Endothelial cell of umbilical vein (primary cell): ENCODE measurements at regions not wholly inside any gene's neighbourhood (a gene's known extent, or its start where the extent isn't known, plus 50 kb on each side); places are given as distances from the start of the nearest gene placed in this dataset.

Source experiments
- BruUV-seq: library from RNA; stranded (reverse); fragments of 400-500 nt; replicated peaks from 2 replicates; lab custom pipeline; 2021; lab: Mats Ljungman, UMichigan
- CTCF ChIA-PET: fragments of 300-600, 350-600 bp; sonication (Branson Sonifier 250); formaldehyde crosslinking; loops from one replicate; lab custom pipeline; 2021; ENCODE audit warnings: antibody characterized with exemption, inconsistent platforms; lab: Charles Lee
- POLR2A ChIA-PET: fragments of 300-600, 350-600 bp; sonication (Branson Sonifier 250); formaldehyde crosslinking; loops from one replicate; lab custom pipeline; 2021; ENCODE audit warnings: antibody characterized with exemption, inconsistent platforms; lab: Charles Lee
- DNase-seq: peaks from one replicate; pipeline ENCODE4 v3.0.0-alpha.2; 2011; ENCODE audit warnings: low read depth, low spot score
- FAIRE-seq: peaks from 2 replicates; lab custom pipeline; 2011; peaks lifted over from hg19 to GRCh38; lab: Jason Lieb, UNC
- H2AFZ ChIP-seq: 2 replicates; pipeline ENCODE4 v1.6.0; 2012; ENCODE audit warnings: low read depth, low read length, control low read depth, inconsistent platforms
- H3K27ac ChIP-seq: 2 replicates; pipeline ENCODE4 v1.5.1; 2011; ENCODE audit warnings: low read depth, mild to moderate bottlenecking, control low read depth, low read length, moderate library complexity; ENCODE audit not compliant: insufficient read depth
- H3K27me3 ChIP-seq, 2 experiments: 2 replicates each; pipeline versions ENCODE4 v1.6.0 to v1.6.1; 2011; ENCODE audit warnings: low read length in 2 of 2, mixed read lengths in 1 of 2; ENCODE audit not compliant: control insufficient read depth in 2 of 2, insufficient read depth in 2 of 2
- H3K36me3 ChIP-seq, 2 experiments: 2 replicates in 1 of 2; 3 replicates in 1 of 2; pipeline ENCODE4 v1.5.1; 2011; ENCODE audit warnings: low read length in 2 of 2, mild to moderate bottlenecking in 1 of 2, moderate library complexity in 1 of 2; ENCODE audit not compliant: control insufficient read depth in 2 of 2, insufficient read depth in 2 of 2; ENCODE audit errors: extremely low read depth in 1 of 2
- H3K4me1 ChIP-seq: 3 replicates; pipeline ENCODE4 v1.5.1; 2011; ENCODE audit warnings: mild to moderate bottlenecking, low read length; ENCODE audit not compliant: control insufficient read depth, insufficient read depth; ENCODE audit errors: extremely low read depth
- H3K4me2 ChIP-seq: 2 replicates; pipeline ENCODE4 v1.6.1; 2011; ENCODE audit warnings: low read length, control low read depth, mixed read lengths; ENCODE audit not compliant: insufficient read depth
- H3K4me3 ChIP-seq, 3 experiments: fragments of 200-600 bp in 1 of 3; sonication (generic), shearing (Covaris generic) in 1 of 3; replicated peaks in 1 of 3; 2 replicates each; pipeline ENCODE4 v1.5.1; 2011 to 2016; ENCODE audit warnings: control low read depth in 3 of 3, low read length in 3 of 3, mild to moderate bottlenecking in 2 of 3, inconsistent platforms in 1 of 3, low read depth in 1 of 3, moderate library complexity in 1 of 3; ENCODE audit not compliant: insufficient read depth in 1 of 3
- H3K79me2 ChIP-seq: 2 replicates; pipeline ENCODE4 v1.6.0; 2012; ENCODE audit warnings: low read length, inconsistent platforms; ENCODE audit not compliant: control insufficient read depth, insufficient read depth
- H3K9ac ChIP-seq: replicated peaks from 2 replicates; pipeline ENCODE3; 2011; ENCODE audit warnings: low read length, control low read depth; ENCODE audit not compliant: insufficient read depth; ENCODE audit errors: extremely low read depth
- H3K9me1 ChIP-seq: replicated peaks from 3 replicates; pipeline ENCODE4 v1.6.0; 2011; ENCODE audit warnings: mild to moderate bottlenecking, low read length; ENCODE audit not compliant: control insufficient read depth, insufficient read depth; ENCODE audit errors: extremely low read depth
- H3K9me3 ChIP-seq: replicated peaks from 2 replicates; pipeline ENCODE4 v1.5.1; 2012; ENCODE audit warnings: low read length, inconsistent platforms; ENCODE audit not compliant: control insufficient read depth, insufficient read depth
- H4K20me1 ChIP-seq: replicated peaks from 2 replicates; pipeline ENCODE3; 2011; ENCODE audit warnings: mild to moderate bottlenecking, low read length; ENCODE audit not compliant: control insufficient read depth, insufficient read depth; ENCODE audit errors: extremely low read depth
- EZH2 ChIP-seq: IDR thresholded peaks from 2 replicates; pipeline ENCODE4 v1.6.1; 2012; ENCODE audit warnings: borderline replicate concordance, low read depth, mild to moderate bottlenecking, moderate library complexity, low read length, inconsistent platforms; ENCODE audit not compliant: severe bottlenecking
- FOS ChIP-seq: IDR thresholded peaks from 2 replicates; pipeline ENCODE4 v1.6.1; 2011; ENCODE audit warnings: mild to moderate bottlenecking, low read length, moderate library complexity, borderline replicate concordance; ENCODE audit not compliant: insufficient read depth
- GATA2 ChIP-seq: IDR thresholded peaks from 2 replicates; pipeline ENCODE4 v1.7.0; 2011; ENCODE audit warnings: low read depth, mild to moderate bottlenecking, moderate library complexity, mixed read lengths, low read length; ENCODE audit not compliant: insufficient read length, insufficient read depth
- JUN ChIP-seq: IDR thresholded peaks from 2 replicates; pipeline ENCODE4 v1.6.1; 2011; ENCODE audit warnings: borderline replicate concordance, low read depth; ENCODE audit not compliant: insufficient read length, insufficient read depth
- MYC ChIP-seq: IDR thresholded peaks from one replicate; pipeline ENCODE4 v1.6.1; 2011; ENCODE audit warnings: mild to moderate bottlenecking, low read depth, low read length
- POLR2A ChIP-seq: IDR thresholded peaks from 2 replicates; pipeline ENCODE4 v1.6.1; 2012; ENCODE audit warnings: low read depth, mild to moderate bottlenecking, control low read depth, low read length
- POLR2AphosphoS5 ChIP-seq: IDR thresholded peaks from 2 replicates; pipeline ENCODE4 v1.6.1; 2012; ENCODE audit warnings: low read depth, mild to moderate bottlenecking, control low read depth, low read length, moderate library complexity; ENCODE audit not compliant: insufficient read depth
- dilution Hi-C: fragments of 300-500 bp; cut with MboI; formaldehyde crosslinking; loops from one replicate; pipeline ENCODE4 v1.15.0; 2019; ENCODE audit warnings: low sequenced_read_pairs; ENCODE audit not compliant: extremely low pct_ligation_motif_present
- intact Hi-C: fragments of 100-400 bp; cut with micrococcal nuclease; formaldehyde crosslinking; loops from one replicate; pipeline ENCODE4 v1.10.0; 2022
- TF ChIP-seq, protein P1 (sequence below), 2 donors: IDR thresholded peaks; 1 replicate in 1 of 2; 2 replicates in 1 of 2; pipeline ENCODE4 v1.5.1; 2011; ENCODE audit warnings: low read length in 2 of 2, mild to moderate bottlenecking in 2 of 2, moderate library complexity in 2 of 2, control low read depth in 1 of 2, inconsistent platforms in 1 of 2, low read depth in 1 of 2; ENCODE audit not compliant: insufficient read depth in 1 of 2; ENCODE audit errors: extremely low read depth in 1 of 2
- TF ChIP-seq, protein P2 (sequence below): IDR thresholded peaks from 2 replicates; pipeline ENCODE4 v1.6.1; 2011; ENCODE audit not compliant: insufficient read depth, insufficient read length

DNA sequence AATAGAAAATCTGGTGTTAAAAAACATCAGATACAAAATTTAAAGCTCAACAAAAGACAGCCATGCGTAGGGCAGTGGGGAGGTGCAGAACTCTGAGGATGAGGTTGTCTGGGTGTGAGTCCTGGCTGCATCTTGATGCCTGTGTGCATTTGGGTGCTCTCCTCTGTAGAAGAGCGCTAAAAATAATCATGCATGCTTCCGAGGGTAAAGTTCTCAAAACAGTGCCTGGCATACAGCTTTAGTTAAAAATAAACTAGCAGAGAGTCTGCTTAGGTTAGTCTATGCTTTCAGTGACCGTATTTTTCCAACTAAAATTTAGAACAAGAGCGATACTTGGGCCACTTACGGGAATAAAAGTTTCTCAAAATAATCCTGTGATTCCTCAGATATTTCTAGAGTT is 55.5 kb upstream of the SPATA31C2 start:
- H3K4me3 ChIP-seq = no peak overlapping the region
- H3K4me2 ChIP-seq = no peak overlapping the region
- no peak overlapping the region for H3K9ac ChIP-seq
- TF ChIP-seq JUN = no peak
- TF ChIP-seq, protein P1, sequence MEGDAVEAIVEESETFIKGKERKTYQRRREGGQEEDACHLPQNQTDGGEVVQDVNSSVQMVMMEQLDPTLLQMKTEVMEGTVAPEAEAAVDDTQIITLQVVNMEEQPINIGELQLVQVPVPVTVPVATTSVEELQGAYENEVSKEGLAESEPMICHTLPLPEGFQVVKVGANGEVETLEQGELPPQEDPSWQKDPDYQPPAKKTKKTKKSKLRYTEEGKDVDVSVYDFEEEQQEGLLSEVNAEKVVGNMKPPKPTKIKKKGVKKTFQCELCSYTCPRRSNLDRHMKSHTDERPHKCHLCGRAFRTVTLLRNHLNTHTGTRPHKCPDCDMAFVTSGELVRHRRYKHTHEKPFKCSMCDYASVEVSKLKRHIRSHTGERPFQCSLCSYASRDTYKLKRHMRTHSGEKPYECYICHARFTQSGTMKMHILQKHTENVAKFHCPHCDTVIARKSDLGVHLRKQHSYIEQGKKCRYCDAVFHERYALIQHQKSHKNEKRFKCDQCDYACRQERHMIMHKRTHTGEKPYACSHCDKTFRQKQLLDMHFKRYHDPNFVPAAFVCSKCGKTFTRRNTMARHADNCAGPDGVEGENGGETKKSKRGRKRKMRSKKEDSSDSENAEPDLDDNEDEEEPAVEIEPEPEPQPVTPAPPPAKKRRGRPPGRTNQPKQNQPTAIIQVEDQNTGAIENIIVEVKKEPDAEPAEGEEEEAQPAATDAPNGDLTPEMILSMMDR (IDR thresholded peaks at IDR 0.05; ENCODE audit: extremely low read depth in 1 of 2, insufficient read depth in 1 of 2, low read depth in 1 of 2, low read length in 2 of 2) = no peak
- TF ChIP-seq POLR2A = no peak
- no peak for TF ChIP-seq GATA2
- no peak for TF ChIP-seq FOS
- no peak for TF ChIP-seq MYC
- TF ChIP-seq, protein P2, sequence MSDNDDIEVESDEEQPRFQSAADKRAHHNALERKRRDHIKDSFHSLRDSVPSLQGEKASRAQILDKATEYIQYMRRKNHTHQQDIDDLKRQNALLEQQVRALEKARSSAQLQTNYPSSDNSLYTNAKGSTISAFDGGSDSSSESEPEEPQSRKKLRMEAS = no peak
- no peak for TF ChIP-seq EZH2
- TF ChIP-seq POLR2AphosphoS5 = no peak
- H3K79me2 ChIP-seq = no peaks in the 10 kb centered on the region
- H3K4me1 ChIP-seq = no peaks in the 10 kb centered on the region
- CTCF ChIA-PET = no interaction called here
- no peak overlapping the region for H3K27ac ChIP-seq
- intact Hi-C loops (no loop called here), dilution Hi-C loops (no loop called here)
- no peak for DNase-seq
- no peak overlapping the region for H2AFZ ChIP-seq
- FAIRE-seq = no peak
- H3K36me3 ChIP-seq = no peaks in the 10 kb centered on the region
- POLR2A ChIA-PET = no interaction called here
- no TSS peak for BruUV-seq
- no peaks in the 10 kb centered on the region for H3K9me3 ChIP-seq
- no peaks in the 10 kb centered on the region for H3K27me3 ChIP-seq
- H3K9me1 ChIP-seq = no peaks in the 10 kb centered on the region
- no peaks in the 10 kb centered on the region for H4K20me1 ChIP-seq
